Effector memory CD8-positive, alpha-beta T cell (primary cell): ENCODE measurements at regions not wholly inside any gene's neighbourhood (a gene's known extent, or its start where the extent isn't known, plus 50 kb on each side); places are given as distances from the start of the nearest gene placed in this dataset.

Experiments
- ATAC-seq: fragments of 150-1000 bp; cut with Tn5 transposase; replicated peaks from 2 replicates; pipeline ENCODE4 v1.10.0; 2021; ENCODE audit warnings: mild to moderate bottlenecking, moderate library complexity
- DNase-seq, 3 experiments: peaks; one replicate each; pipeline ENCODE4 v3.0.0; 2021
- H3K27ac Mint-ChIP-seq, 2 donors: one replicate each; pipeline ENCODE4 v1.8.0; 2022; ENCODE audit warnings: mild to moderate bottlenecking in 2 of 2, mixed read lengths in 2 of 2, moderate library complexity in 2 of 2
- H3K27me3 Mint-ChIP-seq, 2 donors: one replicate each; pipeline ENCODE4 v1.8.0; 2022; ENCODE audit warnings: mixed read lengths in 2 of 2
- H3K36me3 Mint-ChIP-seq: one replicate; pipeline ENCODE4 v1.8.0; 2022; ENCODE audit warnings: mild to moderate bottlenecking, moderate library complexity, mixed read lengths; ENCODE audit not compliant: insufficient read depth
- H3K4me1 Mint-ChIP-seq, 2 donors: one replicate each; pipeline ENCODE4 v1.8.0; 2022; ENCODE audit warnings: low read depth in 2 of 2, mixed read lengths in 2 of 2
- H3K4me3 Mint-ChIP-seq, 2 donors: one replicate each; pipeline ENCODE4 v1.8.0; 2022; ENCODE audit warnings: mild to moderate bottlenecking in 2 of 2, mixed read lengths in 2 of 2, moderate library complexity in 2 of 2
- H3K9me3 Mint-ChIP-seq, 2 donors: one replicate each; pipeline ENCODE4 v1.8.0; 2022; ENCODE audit warnings: mixed read lengths in 2 of 2

GRCh38 chr21:18913914-18914313 lies 510.3 kb upstream of the TMPRSS15 start:
- Mint-ChIP-seq H3K4me3 (no peak overlapping the region), H3K27ac (no peak overlapping the region), H3K36me3 (no peaks in the 10 kb centered on the region), H3K4me1 (no peaks in the 10 kb centered on the region), H3K27me3 (no peaks in the 10 kb centered on the region), H3K9me3 (peaks cover 10 to 14% of the 10 kb centered on the region in 2 donors)
- ATAC-seq (no peak), DNase-seq (no peak)

GRCh38 chr21:18914570-18914969 lies 511.0 kb upstream of the TMPRSS15 start:
- Mint-ChIP-seq H3K27me3 (no peaks in the 10 kb centered on the region), H3K36me3 (no peaks in the 10 kb centered on the region), H3K4me1 (no peaks in the 10 kb centered on the region), H3K27ac (no peak overlapping the region), H3K9me3 (peaks cover 10 to 14% of the 10 kb centered on the region in 2 donors), H3K4me3 (no peak overlapping the region)
- ATAC-seq (no peak), DNase-seq (no peak)

- Mint-ChIP-seq H3K27ac (no peak overlapping the region), H3K4me1 (no peaks in the 10 kb centered on the region), H3K4me3 (no peak overlapping the region), H3K36me3 (no peaks in the 10 kb centered on the region), H3K9me3 (peaks cover 9 to 10% of the 10 kb centered on the region in 2 donors), H3K27me3 (no peaks in the 10 kb centered on the region)
- ATAC-seq (no peak), DNase-seq (no peak)
Observed at GRCh38 chr21:18917622-18918021, 514.0 kb upstream of the TMPRSS15 start.

GRCh38 chr21:18931237-18931636 lies 527.7 kb upstream of the TMPRSS15 start:
- Mint-ChIP-seq H3K27me3 (no peaks in the 10 kb centered on the region), H3K4me1 (no peaks in the 10 kb centered on the region), H3K36me3 (no peaks in the 10 kb centered on the region), H3K4me3 (no peak overlapping the region), H3K9me3 (peaks cover 5 to 7% of the 10 kb centered on the region in 2 donors), H3K27ac (no peak overlapping the region)
- no peak for DNase-seq
- no peak for ATAC-seq

DNA sequence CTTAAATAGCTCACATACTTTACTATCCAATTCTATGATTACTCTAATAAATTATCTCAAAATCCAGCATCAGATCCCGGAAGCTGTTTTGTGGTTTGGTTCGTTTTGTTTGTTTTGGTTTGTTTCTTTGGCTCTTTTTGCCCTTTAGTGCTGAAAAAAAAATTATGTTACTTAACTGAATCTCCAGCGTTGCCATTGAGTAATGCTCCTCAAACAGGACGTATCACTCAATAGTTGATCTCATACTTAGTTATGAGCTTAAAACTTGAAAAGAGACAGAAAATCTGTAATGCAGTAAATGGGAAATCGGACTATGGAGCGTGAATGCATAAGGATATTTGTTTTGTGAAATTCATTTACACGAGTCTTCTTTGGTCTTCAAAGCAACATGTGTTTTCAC lies 533.8 kb upstream of the TMPRSS15 start:
- Mint-ChIP-seq H3K36me3 (no peaks in the 10 kb centered on the region), H3K9me3 (peaks cover 6 to 18% of the 10 kb centered on the region in 2 donors), H3K4me1 (no peaks in the 10 kb centered on the region), H3K27me3 (no peaks in the 10 kb centered on the region), H3K4me3 (no peak overlapping the region), H3K27ac (no peak overlapping the region)
- no peak for ATAC-seq
- no peak for DNase-seq

GRCh38 chr21:18940791-18941190 lies 537.2 kb upstream of the TMPRSS15 start:
- H3K27me3 Mint-ChIP-seq, result no peaks in the 10 kb centered on the region
- no peak overlapping the region for H3K4me3 Mint-ChIP-seq
- DNase-seq (no peak), ATAC-seq (no peak)
- no peak overlapping the region for H3K27ac Mint-ChIP-seq
- no peaks in the 10 kb centered on the region for H3K36me3 Mint-ChIP-seq
- H3K4me1 Mint-ChIP-seq, result no peaks in the 10 kb centered on the region
- H3K9me3 Mint-ChIP-seq, result peaks cover 5 to 13% of the 10 kb centered on the region in 2 donors

GRCh38 chr21:18950045-18950740 lies 546.6 kb upstream of the TMPRSS15 start:
- no peaks in the 10 kb centered on the region for H3K36me3 Mint-ChIP-seq
- H3K4me3 Mint-ChIP-seq, result no peak overlapping the region
- H3K27me3 Mint-ChIP-seq, result no peaks in the 10 kb centered on the region
- no peaks in the 10 kb centered on the region for H3K4me1 Mint-ChIP-seq
- peaks cover 5 to 7% of the 10 kb centered on the region in 2 donors for H3K9me3 Mint-ChIP-seq
- ATAC-seq (no peak), DNase-seq (no peak)
- H3K27ac Mint-ChIP-seq, result no peak overlapping the region

GRCh38 chr21:18951271-18952038 lies 547.9 kb upstream of the TMPRSS15 start:
- no peak for ATAC-seq
- peaks cover 7% of the 10 kb centered on the region in 2 donors for H3K9me3 Mint-ChIP-seq
- DNase-seq, result no peak
- H3K4me3 Mint-ChIP-seq, result no peak overlapping the region
- H3K36me3 Mint-ChIP-seq, result no peaks in the 10 kb centered on the region
- H3K27me3 Mint-ChIP-seq, result no peaks in the 10 kb centered on the region
- H3K27ac Mint-ChIP-seq, result no peak overlapping the region
- no peaks in the 10 kb centered on the region for H3K4me1 Mint-ChIP-seq

GRCh38 chr21:18954441-18954844 lies 550.9 kb upstream of the TMPRSS15 start:
- Mint-ChIP-seq H3K4me3 (no peak overlapping the region), H3K27ac (no peak overlapping the region), H3K36me3 (no peaks in the 10 kb centered on the region), H3K27me3 (no peaks in the 10 kb centered on the region), H3K9me3 (peaks cover 7 to 12% of the 10 kb centered on the region in 2 donors), H3K4me1 (no peaks in the 10 kb centered on the region)
- DNase-seq (no peak), ATAC-seq (no peak)

DNA sequence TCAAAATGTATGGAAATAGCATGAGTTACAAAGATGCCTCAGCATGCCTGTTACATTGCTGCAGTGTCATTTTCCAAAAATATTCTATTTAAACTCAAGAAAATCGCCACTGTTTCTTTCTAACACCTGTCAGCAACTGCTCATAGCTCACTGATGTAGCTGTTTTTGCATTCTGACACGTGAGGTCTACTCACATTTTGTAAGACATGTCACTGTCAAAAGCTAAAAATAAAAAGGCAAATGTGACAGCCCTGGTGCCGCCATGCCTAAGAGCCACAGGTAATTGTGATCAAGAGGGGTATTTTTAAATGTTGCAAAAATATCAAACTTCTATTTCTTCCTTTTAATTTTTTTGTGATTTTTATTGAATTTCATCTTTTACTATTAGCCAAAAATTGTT lies 556.2 kb upstream of the TMPRSS15 start:
- no peak overlapping the region for H3K27ac Mint-ChIP-seq
- no peaks in the 10 kb centered on the region for H3K4me1 Mint-ChIP-seq
- H3K4me3 Mint-ChIP-seq, result no peak overlapping the region
- no peaks in the 10 kb centered on the region for H3K36me3 Mint-ChIP-seq
- ATAC-seq, result no peak
- H3K27me3 Mint-ChIP-seq, result no peaks in the 10 kb centered on the region
- H3K9me3 Mint-ChIP-seq, result peaks cover 6 to 11% of the 10 kb centered on the region in 2 donors
- no peak for DNase-seq

DNA sequence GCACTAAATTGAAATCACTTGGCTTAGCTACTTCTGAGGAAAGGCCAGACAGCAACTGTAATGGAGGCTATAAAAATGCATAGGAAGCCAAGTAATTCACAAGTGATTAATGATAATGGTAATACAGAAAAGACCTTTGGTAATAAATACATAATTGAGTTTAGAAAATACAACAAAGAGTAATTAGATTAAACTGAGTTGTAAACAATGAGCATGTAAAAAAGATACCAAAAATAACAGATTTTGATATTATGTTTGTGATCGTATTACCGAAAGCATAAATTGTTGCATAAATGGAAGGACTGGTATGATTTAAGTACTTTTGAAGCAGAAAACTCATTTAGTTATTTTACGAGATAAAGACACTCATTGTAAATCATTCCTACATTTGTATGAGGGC lies 556.7 kb upstream of the TMPRSS15 start:
- no peak overlapping the region for H3K27ac Mint-ChIP-seq
- ATAC-seq (no peak), DNase-seq (no peak)
- H3K9me3 Mint-ChIP-seq, result peaks cover 6 to 11% of the 10 kb centered on the region in 2 donors
- no peaks in the 10 kb centered on the region for H3K27me3 Mint-ChIP-seq
- H3K36me3 Mint-ChIP-seq, result no peaks in the 10 kb centered on the region
- no peak overlapping the region for H3K4me3 Mint-ChIP-seq
- H3K4me1 Mint-ChIP-seq, result no peaks in the 10 kb centered on the region

GRCh38 chr21:18970416-18970815 lies 566.8 kb upstream of the TMPRSS15 start:
- Mint-ChIP-seq H3K36me3 (peaks cover 3% of the 10 kb centered on the region), H3K9me3 (peaks cover 7 to 18% of the 10 kb centered on the region in 2 donors), H3K4me3 (no peak overlapping the region), H3K27ac (no peak overlapping the region), H3K27me3 (no peaks in the 10 kb centered on the region), H3K4me1 (no peaks in the 10 kb centered on the region)
- ATAC-seq (no peak), DNase-seq (no peak)

DNA sequence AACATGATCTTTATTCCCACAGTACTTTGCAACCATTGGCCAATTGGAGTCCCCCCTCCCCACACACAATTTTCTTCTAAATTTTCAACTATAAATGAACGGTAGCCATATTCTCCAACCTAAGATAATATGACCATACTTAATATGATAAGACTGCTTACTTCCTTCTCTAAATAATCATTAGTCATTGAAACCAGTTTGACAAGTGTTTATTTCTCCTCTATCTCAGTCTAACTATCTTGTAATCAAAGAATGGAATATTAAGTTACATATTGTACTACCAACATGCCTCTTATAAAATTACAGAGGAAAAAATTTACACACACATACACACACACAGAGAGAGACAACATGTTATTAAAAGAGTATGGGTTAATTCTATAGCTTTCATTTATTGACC lies 567.4 kb upstream of the TMPRSS15 start:
- ATAC-seq (no peak), DNase-seq (no peak)
- H3K36me3 Mint-ChIP-seq, result peaks cover 3% of the 10 kb centered on the region
- no peak overlapping the region for H3K27ac Mint-ChIP-seq
- H3K4me1 Mint-ChIP-seq, result no peaks in the 10 kb centered on the region
- H3K4me3 Mint-ChIP-seq, result no peak overlapping the region
- H3K27me3 Mint-ChIP-seq, result no peaks in the 10 kb centered on the region
- peaks cover 7 to 23% of the 10 kb centered on the region in 2 donors for H3K9me3 Mint-ChIP-seq

DNA sequence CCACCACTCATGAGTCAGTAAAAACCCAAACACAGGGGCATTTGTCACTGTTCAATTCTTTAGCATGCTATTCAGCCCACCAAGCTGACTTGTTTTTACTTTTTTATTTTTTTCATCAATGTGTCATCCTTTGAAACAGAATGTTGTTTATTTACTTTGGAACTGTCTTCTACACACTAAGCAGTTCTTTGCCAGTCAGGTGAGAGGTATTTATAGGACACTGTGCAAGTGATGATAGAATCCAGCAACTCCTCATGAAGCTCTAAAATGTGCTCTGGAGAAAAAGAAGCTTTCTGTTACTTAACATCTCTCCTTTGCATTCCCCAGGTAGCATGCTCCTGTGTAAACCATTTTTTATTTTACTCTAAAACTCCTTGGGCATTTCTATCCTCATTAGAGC lies 582.0 kb upstream of the TMPRSS15 start:
- ATAC-seq (no peak), DNase-seq (no peak)
- H3K27ac Mint-ChIP-seq, result no peak overlapping the region
- H3K4me3 Mint-ChIP-seq, result no peak overlapping the region
- no peaks in the 10 kb centered on the region for H3K36me3 Mint-ChIP-seq
- H3K27me3 Mint-ChIP-seq, result no peaks in the 10 kb centered on the region
- peaks cover 2 to 7% of the 10 kb centered on the region in 2 donors for H3K9me3 Mint-ChIP-seq
- no peaks in the 10 kb centered on the region for H3K4me1 Mint-ChIP-seq
